ENCODE measurements at regions not wholly inside any gene's neighbourhood (a gene's known extent, or its start where the extent isn't known, plus 50 kb on each side); places are given as distances from the start of the nearest gene placed in this dataset.
"Not testable (repeated sequence)": the region's sequence is repeated elsewhere in the genome, so short reads cannot be mapped to it uniquely, and the experiment has no call there.

- DNase-seq (ENCODE audit: low read depth in 4 of 4, low spot score in 2 of 4), result no peak
Measured at GRCh38 chrX:121635141-121635540, 587.7 kb downstream of the GLUD2 start.

GRCh38 chrX:121639781-121640180 is 592.4 kb downstream of the GLUD2 start:
- no peak for DNase-seq (ENCODE audit: low read depth in 4 of 4, low spot score in 2 of 4)

GRCh38 chrX:121641560-121641959 is 594.1 kb downstream of the GLUD2 start:
- no peak for DNase-seq (ENCODE audit: low read depth in 4 of 4, low spot score in 2 of 4)

- no peak for DNase-seq (ENCODE audit: low read depth in 4 of 4, low spot score in 2 of 4)
Measured at GRCh38 chrX:121642415-121642814, 595.0 kb downstream of the GLUD2 start.

- no peak for DNase-seq (ENCODE audit: low read depth in 4 of 4, low spot score in 2 of 4)
Measured at GRCh38 chrX:121649417-121649816, 602.0 kb downstream of the GLUD2 start.

- no peak for DNase-seq (ENCODE audit: low read depth in 4 of 4, low spot score in 2 of 4)
Measured at GRCh38 chrX:121655276-121655675, 607.9 kb downstream of the GLUD2 start.

GRCh38 chrX:121666171-121666570 is 618.8 kb downstream of the GLUD2 start:
- no peak for DNase-seq (ENCODE audit: low read depth in 4 of 4, low spot score in 2 of 4)

GRCh38 chrX:121671649-121672048 is 624.2 kb downstream of the GLUD2 start:
- no peak for DNase-seq (ENCODE audit: low read depth in 4 of 4, low spot score in 2 of 4)

GRCh38 chrX:121709236-121709635 is 661.8 kb downstream of the GLUD2 start:
- not testable (repeated sequence) for DNase-seq (ENCODE audit: low read depth in 4 of 4, low spot score in 2 of 4)

- no peak for DNase-seq (ENCODE audit: low read depth in 4 of 4, low spot score in 2 of 4)
Measured at GRCh38 chrX:121733514-121733913, 686.1 kb downstream of the GLUD2 start.

- DNase-seq (ENCODE audit: low read depth in 4 of 4, low spot score in 2 of 4), result no peak
Measured at GRCh38 chrX:121746105-121746504, 698.7 kb downstream of the GLUD2 start.

- DNase-seq (ENCODE audit: low read depth in 4 of 4, low spot score in 2 of 4), result not testable (repeated sequence)
Measured at GRCh38 chrX:121753602-121754001, 706.2 kb downstream of the GLUD2 start.

- DNase-seq (ENCODE audit: low read depth in 4 of 4, low spot score in 2 of 4), result no peak
Measured at GRCh38 chrX:121754301-121754700, 706.9 kb downstream of the GLUD2 start.

GRCh38 chrX:121755541-121755940 is 708.1 kb downstream of the GLUD2 start:
- DNase-seq (ENCODE audit: low read depth in 4 of 4, low spot score in 2 of 4), result no peak

GRCh38 chrX:121761845-121762244 is 714.4 kb downstream of the GLUD2 start:
- no peak for DNase-seq (ENCODE audit: low read depth in 4 of 4, low spot score in 2 of 4)

GRCh38 chrX:121763671-121764070 is 716.3 kb downstream of the GLUD2 start:
- DNase-seq (ENCODE audit: low read depth in 4 of 4, low spot score in 2 of 4), result no peak

- not testable (repeated sequence) for DNase-seq (ENCODE audit: low read depth in 4 of 4, low spot score in 2 of 4)
Measured at GRCh38 chrX:121768210-121768609, 720.8 kb downstream of the GLUD2 start.

GRCh38 chrX:121781991-121782390 is 734.6 kb downstream of the GLUD2 start:
- no peak for DNase-seq (ENCODE audit: low read depth in 4 of 4, low spot score in 2 of 4)

- DNase-seq (ENCODE audit: low read depth in 4 of 4, low spot score in 2 of 4), result no peak
Measured at GRCh38 chrX:121782544-121782943, 735.1 kb downstream of the GLUD2 start.

GRCh38 chrX:121782976-121783375 is 735.6 kb downstream of the GLUD2 start:
- DNase-seq (ENCODE audit: low read depth in 4 of 4, low spot score in 2 of 4), result no peak

GRCh38 chrX:121802881-121803412 is 755.5 kb downstream of the GLUD2 start:
- no peak for DNase-seq (ENCODE audit: low read depth in 4 of 4, low spot score in 2 of 4)

- DNase-seq (ENCODE audit: low read depth in 4 of 4, low spot score in 2 of 4), result no peak
Measured at GRCh38 chrX:121823406-121823805, 776.0 kb downstream of the GLUD2 start.

GRCh38 chrX:121831601-121832000 is 784.2 kb downstream of the GLUD2 start:
- no peak for DNase-seq (ENCODE audit: low read depth in 4 of 4, low spot score in 2 of 4)

All from left renal cortex interstitium (tissue), 4 donors.